Activated CD8-positive, alpha-beta T cell treated with anti-CD3 and anti-CD28 coated beads for 36 hours (primary cell): ENCODE measurements at regions not wholly inside any gene's neighbourhood (a gene's known extent, or its start where the extent isn't known, plus 50 kb on each side); places are given as distances from the start of the nearest gene placed in this dataset.

Experiments
- ATAC-seq: fragments of 200-7000 bp; cut with Tn5 transposase; one replicate; pipeline ENCODE4 v1.10.0; 2021; ENCODE audit warnings: mild to moderate bottlenecking, moderate library complexity
- CTCF ChIA-PET: fragments of 350-600 bp; sonication (Branson Sonifier 250); formaldehyde crosslinking; loops from one replicate; lab custom pipeline; 2021; ENCODE audit warnings: antibody characterized with exemption; lab: Charles Lee
- POLR2A ChIA-PET: fragments of 350-600 bp; sonication (Branson Sonifier 250); formaldehyde crosslinking; loops from one replicate; lab custom pipeline; 2021; ENCODE audit warnings: antibody characterized with exemption; lab: Charles Lee
- DNase-seq: peaks from one replicate; pipeline ENCODE4 v3.0.0-alpha.2; 2020
- H3K27ac Mint-ChIP-seq: one replicate; pipeline ENCODE4 v1.8.0; 2021; ENCODE audit warnings: mild to moderate bottlenecking, mixed read lengths
- H3K27me3 Mint-ChIP-seq: one replicate; pipeline ENCODE4 v1.8.0; 2021; ENCODE audit warnings: mixed read lengths
- H3K36me3 Mint-ChIP-seq: one replicate; pipeline ENCODE4 v1.8.0; 2021; ENCODE audit warnings: low read depth, mixed read lengths
- H3K4me1 Mint-ChIP-seq: one replicate; pipeline ENCODE4 v1.8.0; 2021; ENCODE audit warnings: low read depth, mixed read lengths
- H3K4me3 Mint-ChIP-seq: one replicate; pipeline ENCODE4 v1.8.0; 2021; ENCODE audit warnings: mild to moderate bottlenecking, moderate library complexity, mixed read lengths
- H3K9me3 Mint-ChIP-seq: one replicate; pipeline ENCODE4 v1.8.0; 2021; ENCODE audit warnings: mixed read lengths
- CTCF ChIP-seq: fragments of 200-600 bp; IDR thresholded peaks from one replicate; pipeline ENCODE4 v1.8.0; 2022; ENCODE audit warnings: antibody characterized with exemption, mild to moderate bottlenecking
- intact Hi-C: fragments of 100-400 bp; cut with micrococcal nuclease; formaldehyde crosslinking; loops from one replicate; pipeline ENCODE4 v1.10.0; 2022

- Mint-ChIP-seq H3K36me3 (no peaks in the 10 kb centered on the region), H3K9me3 (no peaks in the 10 kb centered on the region), H3K4me3 (no peak overlapping the region), H3K27ac (no peak overlapping the region), H3K4me1 (no peaks in the 10 kb centered on the region), H3K27me3 (peaks cover 11% of the 10 kb centered on the region)
- DNase-seq, result no peak
- ChIA-PET POLR2A (no interaction called here), CTCF (interaction anchor here (0.8 to 2.5 kb wide), 2 partner anchors 13 to 258 kb away, joined by 4 to 6 read pairs; no protein-coding TSS in a partner anchor)
- TF ChIP-seq CTCF, result no peak
- intact Hi-C loops, result no loop called here
- no peak for ATAC-seq
Measured at GRCh38 chr5:62718324-62718723, 139.7 kb downstream of the LRRC70 start.

- H3K4me3 Mint-ChIP-seq, result no peak overlapping the region
- no peak overlapping the region for H3K27ac Mint-ChIP-seq
- no peaks in the 10 kb centered on the region for H3K36me3 Mint-ChIP-seq
- CTCF ChIA-PET, result interaction anchor here (2.5 kb wide), 1 partner anchor 257 kb away, joined by 6 read pairs; no protein-coding TSS in a partner anchor
- no peaks in the 10 kb centered on the region for H3K4me1 Mint-ChIP-seq
- no peak for ATAC-seq
- H3K9me3 Mint-ChIP-seq, result no peaks in the 10 kb centered on the region
- intact Hi-C loops, result no loop called here
- POLR2A ChIA-PET, result no interaction called here
- no peak for TF ChIP-seq CTCF
- peaks cover 9% of the 10 kb centered on the region for H3K27me3 Mint-ChIP-seq
- no peak for DNase-seq
Measured at GRCh38 chr5:62717301-62717933, 138.8 kb downstream of the LRRC70 start.

- no peak for TF ChIP-seq CTCF
- ChIA-PET CTCF (no interaction called here), POLR2A (no interaction called here)
- intact Hi-C loops, result no loop called here
- Mint-ChIP-seq H3K4me1 (no peaks in the 10 kb centered on the region), H3K27me3 (peaks cover 1% of the 10 kb centered on the region), H3K27ac (no peak overlapping the region), H3K36me3 (no peaks in the 10 kb centered on the region), H3K4me3 (no peak overlapping the region), H3K9me3 (no peaks in the 10 kb centered on the region)
- no peak for DNase-seq
- no peak for ATAC-seq
Measured at GRCh38 chr5:62714296-62714695, 135.7 kb downstream of the LRRC70 start.

- H3K27ac Mint-ChIP-seq, result no peak overlapping the region
- intact Hi-C loops, result no loop called here
Measured at GRCh38 chr5:62708481-62709325, 130.1 kb downstream of the LRRC70 start.

More at GRCh38 chr5:62708481-62709325, 130.1 kb downstream of the LRRC70 start:
- ATAC-seq (no peak), DNase-seq (no peak)
- H3K4me1 Mint-ChIP-seq, result no peaks in the 10 kb centered on the region
- no peak overlapping the region for H3K4me3 Mint-ChIP-seq
- ChIA-PET CTCF (no interaction called here), POLR2A (no interaction called here)
- H3K27me3 Mint-ChIP-seq, result no peaks in the 10 kb centered on the region
- TF ChIP-seq CTCF, result no peak
- peaks cover 1% of the 10 kb centered on the region for H3K36me3 Mint-ChIP-seq
- H3K9me3 Mint-ChIP-seq, result no peaks in the 10 kb centered on the region
